ENCODE measurements at regions not wholly inside any gene's neighbourhood (a gene's known extent, or its start where the extent isn't known, plus 50 kb on each side); places are given as distances from the start of the nearest gene placed in this dataset.

DNA sequence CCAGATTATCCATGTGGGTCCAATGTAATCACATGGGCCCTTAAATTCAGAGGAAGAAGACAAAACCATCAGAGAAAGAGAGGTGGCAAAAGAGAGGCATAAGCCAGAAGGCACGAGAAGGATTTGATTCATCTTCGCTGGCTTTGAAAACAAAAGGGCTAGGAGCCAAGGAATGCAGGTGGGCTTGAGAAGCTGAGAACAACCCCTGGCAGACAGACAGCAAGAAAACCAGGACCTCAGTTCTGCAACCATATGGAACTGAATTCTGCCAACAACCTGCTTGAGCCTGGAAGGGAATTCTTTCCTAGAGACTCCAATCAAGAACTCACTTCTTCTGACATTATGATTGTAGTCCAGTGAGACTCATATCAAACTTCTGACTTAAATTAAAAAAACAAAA is 1531.8 kb downstream of the PCDH7 start:
- ChIA-PET CTCF (ENCODE audit: partially characterized antibody) (no interaction called here), POLR2A (ENCODE audit: partially characterized antibody) (no interaction called here)
- FAIRE-seq (no peak), DNase-seq (ENCODE audit: low read depth in 1 of 2, low spot score in 2 of 2) (no peak)
- Histone ChIP-seq H3K14ac (ENCODE audit: insufficient read length) (no peak overlapping the region), H2AK5ac (ENCODE audit: low read depth, low read length) (no peak overlapping the region), H2BK120ac (replicated peaks; ENCODE audit: low read depth, low read length) (no peak overlapping the region), H3K36me3 (ENCODE audit: control insufficient read depth in 2 of 4, insufficient read depth in 4 of 4, low read length in 3 of 4) (no peaks in the 10 kb centered on the region), H2AFZ (ENCODE audit: low read length) (no peak overlapping the region), H3K79me2 (ENCODE audit: control insufficient read depth in 1 of 2, insufficient read depth in 2 of 2, low read length in 2 of 2) (no peaks in the 10 kb centered on the region), H4K20me1 (replicated peaks in 1 of 2; ENCODE audit: control insufficient read depth in 1 of 2, insufficient read depth in 2 of 2, low read length in 2 of 2) (no peaks in the 10 kb centered on the region), H2BK5ac (ENCODE audit: low read depth, low read length) (no peak overlapping the region), H3K23ac (ENCODE audit: insufficient read length) (no peak overlapping the region), H2BK12ac (ENCODE audit: low read depth, low read length) (no peak overlapping the region), H3K18ac (ENCODE audit: extremely low read depth, low read length) (no peak overlapping the region), H2BK20ac (ENCODE audit: low read length) (no peak overlapping the region), H2BK15ac (ENCODE audit: low read length) (no peak overlapping the region), H3K27ac (ENCODE audit: low read depth, low read length) (no peak overlapping the region), H3K9me3 (ENCODE audit: insufficient read depth in 2 of 2, low read depth in 1 of 2, low read length in 1 of 2) (no peaks in the 10 kb centered on the region), H4K91ac (replicated peaks; ENCODE audit: insufficient read length, low read length) (no peak overlapping the region), H3K4me2 (ENCODE audit: insufficient read depth in 1 of 2, low read depth in 2 of 2, low read length in 2 of 2) (no peak overlapping the region), H3K79me1 (ENCODE audit: low read depth, low read length) (no peaks in the 10 kb centered on the region), H3K4me3 (ENCODE audit: extremely low read depth in 1 of 4, insufficient read depth in 2 of 4, low read depth in 3 of 4, low read length in 4 of 4) (no peak overlapping the region), H3K4ac (replicated peaks; ENCODE audit: insufficient read length, low read depth, low read length) (no peak overlapping the region), H4K5ac (ENCODE audit: insufficient read length, low read depth, low read length) (no peak overlapping the region), H4K8ac (ENCODE audit: extremely low read depth, insufficient read depth, low read length) (no peak overlapping the region), H3K23me2 (ENCODE audit: low read depth, low read length) (no peaks in the 10 kb centered on the region), H3K27me3 (replicated peaks in 1 of 4; ENCODE audit: control insufficient read depth in 3 of 4, extremely low read depth in 1 of 4, insufficient read depth in 3 of 4, low read length in 3 of 4) (no peaks in the 10 kb centered on the region), H3K56ac (replicated peaks; ENCODE audit: insufficient read length, low read depth, low read length) (no peak overlapping the region), H3K9ac (replicated peaks in 1 of 4; ENCODE audit: extremely low read depth in 1 of 4, low read depth in 3 of 4, low read length in 3 of 4) (no peak overlapping the region), H3K4me1 (replicated peaks in 1 of 4; ENCODE audit: control insufficient read depth in 3 of 4, insufficient read depth in 4 of 4, low read length in 3 of 4) (no peaks in the 10 kb centered on the region)
- 84% methylated on average over 2 of the region's 2 CpGs; no CpG with 5 or more reads in 1 of the 2 experiments for WGBS, 2 experiments (ENCODE audit: extremely low coverage in 1 of 2, insufficient coverage in 1 of 2, insufficient read length in 1 of 2, insufficient replicate concordance in 2 of 2, low coverage in 1 of 2, low lambda C conversion rate in 2 of 2, missing lambda C conversion rate in 1 of 2)
- no peak for TF ChIP-seq SP2 (IDR thresholded peaks at IDR 0.05; ENCODE audit: low read length)
- no peak for TF ChIP-seq TAF1 (IDR thresholded peaks at IDR 0.05; ENCODE audit: low read depth, low read length)
- no peak for TF ChIP-seq TAF7 (optimal IDR thresholded peaks at IDR 0.05; ENCODE audit: borderline replicate concordance, low read depth, low read length)
- TF ChIP-seq NRF1 (IDR thresholded peaks at IDR 0.05; ENCODE audit: low read depth, low read length), result no peak
- TF ChIP-seq SP1 (IDR thresholded peaks at IDR 0.05; ENCODE audit: low read depth, low read length), result no peak
- no peak for TF ChIP-seq BACH1 (IDR thresholded peaks at IDR 0.05; ENCODE audit: low read length)
- TF ChIP-seq SRF (IDR thresholded peaks at IDR 0.05; ENCODE audit: low read depth, low read length), result no peak
- TF ChIP-seq HDAC6 (IDR thresholded peaks at IDR 0.05; ENCODE audit: low read depth, low read length), result no peak
- no peak for TF ChIP-seq JUND (IDR thresholded peaks at IDR 0.05; ENCODE audit: low read length)
- TF ChIP-seq RBBP5 (IDR thresholded peaks at IDR 0.05; ENCODE audit: borderline replicate concordance, low read depth, low read length), result no peak
- TF ChIP-seq CTBP2 (IDR thresholded peaks at IDR 0.05; ENCODE audit: borderline replicate concordance, insufficient read depth, insufficient read length, low read length), result no peak
- no peak for TF ChIP-seq CEBPB (IDR thresholded peaks at IDR 0.05; ENCODE audit: low read depth, low read length)
- no peak for TF ChIP-seq ASH2L (IDR thresholded peaks at IDR 0.05; ENCODE audit: low read length)
